ENCODE measurements at regions not wholly inside any gene's neighbourhood (a gene's known extent, or its start where the extent isn't known, plus 50 kb on each side); places are given as distances from the start of the nearest gene placed in this dataset.

GRCh38 chr11:80505771-80506170 lies 1064.9 kb upstream of the TENM4 start:
- DNase-seq: no peak
- Histone ChIP-seq H3K9me3 (ENCODE audit: insufficient read depth, low read depth, low read length) (no peaks in the 10 kb centered on the region), H3K4ac (ENCODE audit: low read depth, low read length) (no peak overlapping the region), H4K8ac (ENCODE audit: low read depth, low read length) (no peak overlapping the region), H2BK5ac (ENCODE audit: low read depth, low read length, poor library complexity) (no peak overlapping the region), H2BK120ac (ENCODE audit: insufficient read depth, low read length, poor library complexity) (no peak overlapping the region), H4K91ac (ENCODE audit: low read depth, low read length) (no peak overlapping the region), H3K4me2 (ENCODE audit: low read length) (no peak overlapping the region), H3K27ac (ENCODE audit: low read depth, low read length) (no peak overlapping the region), H3K14ac (ENCODE audit: low read length) (no peak overlapping the region), H3K9ac (ENCODE audit: low read length) (no peak overlapping the region), H3K4me3 (ENCODE audit: low read depth, low read length) (no peak overlapping the region), H2AFZ (ENCODE audit: insufficient read depth, low read length, poor library complexity) (no peak overlapping the region), H3K36me3 (ENCODE audit: control insufficient read depth in 1 of 2, insufficient read depth in 2 of 2, low read length in 2 of 2) (no peaks in the 10 kb centered on the region), H3K79me1 (ENCODE audit: low read length) (no peaks in the 10 kb centered on the region), H3K27me3 (ENCODE audit: insufficient read depth, low read length) (no peaks in the 10 kb centered on the region), H3K4me1 (ENCODE audit: control insufficient read depth in 1 of 2, insufficient read depth in 2 of 2, low read length in 2 of 2) (no peaks in the 10 kb centered on the region), H3K79me2 (ENCODE audit: control insufficient read depth, insufficient read depth, low read length, poor library complexity) (no peaks in the 10 kb centered on the region), H2AK5ac (ENCODE audit: low read length) (no peak overlapping the region), H2BK12ac (ENCODE audit: low read length) (no peak overlapping the region), H3K18ac (ENCODE audit: low read length) (no peak overlapping the region), H3K23ac (ENCODE audit: low read length) (no peak overlapping the region), H4K12ac (ENCODE audit: low read depth, low read length) (no peak overlapping the region)
- no CpG with 5 or more reads among the region's 8 CpGs for WGBS (ENCODE audit: extremely low coverage, insufficient coverage, insufficient read length)

- WGBS (ENCODE audit: extremely low coverage, insufficient coverage, insufficient read length): no CpG with 5 or more reads among the region's 1 CpG
- Histone ChIP-seq H4K12ac (ENCODE audit: low read depth, low read length) (no peak overlapping the region), H4K91ac (ENCODE audit: low read depth, low read length) (no peak overlapping the region), H3K27ac (ENCODE audit: low read depth, low read length) (no peak overlapping the region), H3K4me2 (ENCODE audit: low read length) (no peak overlapping the region), H2BK120ac (ENCODE audit: insufficient read depth, low read length, poor library complexity) (no peak overlapping the region), H2AK5ac (ENCODE audit: low read length) (no peak overlapping the region), H2BK5ac (ENCODE audit: low read depth, low read length, poor library complexity) (no peak overlapping the region), H4K8ac (ENCODE audit: low read depth, low read length) (no peak overlapping the region), H3K79me2 (ENCODE audit: control insufficient read depth, insufficient read depth, low read length, poor library complexity) (no peaks in the 10 kb centered on the region), H3K14ac (ENCODE audit: low read length) (no peak overlapping the region), H2BK12ac (ENCODE audit: low read length) (no peak overlapping the region), H3K4me1 (ENCODE audit: control insufficient read depth in 1 of 2, insufficient read depth in 2 of 2, low read length in 2 of 2) (no peaks in the 10 kb centered on the region), H3K9ac (ENCODE audit: low read length) (no peak overlapping the region), H3K27me3 (ENCODE audit: insufficient read depth, low read length) (no peaks in the 10 kb centered on the region), H3K4ac (ENCODE audit: low read depth, low read length) (no peak overlapping the region), H3K9me3 (ENCODE audit: insufficient read depth, low read depth, low read length) (no peaks in the 10 kb centered on the region), H3K79me1 (ENCODE audit: low read length) (no peaks in the 10 kb centered on the region), H3K23ac (ENCODE audit: low read length) (no peak overlapping the region), H3K36me3 (ENCODE audit: control insufficient read depth in 1 of 2, insufficient read depth in 2 of 2, low read length in 2 of 2) (no peaks in the 10 kb centered on the region), H3K4me3 (ENCODE audit: low read depth, low read length) (no peak overlapping the region), H2AFZ (ENCODE audit: insufficient read depth, low read length, poor library complexity) (no peak overlapping the region), H3K18ac (ENCODE audit: low read length) (no peak overlapping the region)
- no peak for DNase-seq
Observed at GRCh38 chr11:80503990-80504389, 1063.2 kb upstream of the TENM4 start.

GRCh38 chr11:80502511-80502910 lies 1061.7 kb upstream of the TENM4 start:
- no peak overlapping the region for H2BK12ac ChIP-seq (ENCODE audit: low read length)
- H3K18ac ChIP-seq (ENCODE audit: low read length): no peak overlapping the region
- H3K79me1 ChIP-seq (ENCODE audit: low read length): no peaks in the 10 kb centered on the region
- no peaks in the 10 kb centered on the region for H3K79me2 ChIP-seq (ENCODE audit: control insufficient read depth, insufficient read depth, low read length, poor library complexity)
- no peak overlapping the region for H3K4me3 ChIP-seq (ENCODE audit: low read depth, low read length)
- no peak overlapping the region for H3K14ac ChIP-seq (ENCODE audit: low read length)
- H3K9me3 ChIP-seq (ENCODE audit: insufficient read depth, low read depth, low read length): no peaks in the 10 kb centered on the region
- no peak overlapping the region for H3K4me2 ChIP-seq (ENCODE audit: low read length)
- H2AFZ ChIP-seq (ENCODE audit: insufficient read depth, low read length, poor library complexity): no peak overlapping the region
- no peak overlapping the region for H3K9ac ChIP-seq (ENCODE audit: low read length)
- WGBS (ENCODE audit: extremely low coverage, insufficient coverage, insufficient read length): no CpG with 5 or more reads among the region's 3 CpGs
- H3K4me1 ChIP-seq (ENCODE audit: control insufficient read depth in 1 of 2, insufficient read depth in 2 of 2, low read length in 2 of 2): no peaks in the 10 kb centered on the region
- no peak overlapping the region for H3K27ac ChIP-seq (ENCODE audit: low read depth, low read length)
- H4K8ac ChIP-seq (ENCODE audit: low read depth, low read length): no peak overlapping the region
- H2BK5ac ChIP-seq (ENCODE audit: low read depth, low read length, poor library complexity): no peak overlapping the region
- no peak overlapping the region for H2BK120ac ChIP-seq (ENCODE audit: insufficient read depth, low read length, poor library complexity)
- H3K36me3 ChIP-seq (ENCODE audit: control insufficient read depth in 1 of 2, insufficient read depth in 2 of 2, low read length in 2 of 2): no peaks in the 10 kb centered on the region
- no peak overlapping the region for H4K91ac ChIP-seq (ENCODE audit: low read depth, low read length)
- no peak overlapping the region for H3K23ac ChIP-seq (ENCODE audit: low read length)
- no peak overlapping the region for H4K12ac ChIP-seq (ENCODE audit: low read depth, low read length)
- no peaks in the 10 kb centered on the region for H3K27me3 ChIP-seq (ENCODE audit: insufficient read depth, low read length)
- no peak for DNase-seq
- no peak overlapping the region for H3K4ac ChIP-seq (ENCODE audit: low read depth, low read length)
- no peak overlapping the region for H2AK5ac ChIP-seq (ENCODE audit: low read length)

- no peak overlapping the region for H3K4ac ChIP-seq (ENCODE audit: low read depth, low read length)
- no peaks in the 10 kb centered on the region for H3K9me3 ChIP-seq (ENCODE audit: insufficient read depth, low read depth, low read length)
- H3K27me3 ChIP-seq (ENCODE audit: insufficient read depth, low read length): no peaks in the 10 kb centered on the region
- no peak overlapping the region for H2BK5ac ChIP-seq (ENCODE audit: low read depth, low read length, poor library complexity)
- H4K12ac ChIP-seq (ENCODE audit: low read depth, low read length): no peak overlapping the region
- DNase-seq: peak in 1 of 2 donors; percentile 17
- no peaks in the 10 kb centered on the region for H3K79me1 ChIP-seq (ENCODE audit: low read length)
- H3K4me1 ChIP-seq (ENCODE audit: control insufficient read depth in 1 of 2, insufficient read depth in 2 of 2, low read length in 2 of 2): no peaks in the 10 kb centered on the region
- no peak overlapping the region for H4K91ac ChIP-seq (ENCODE audit: low read depth, low read length)
- no peak overlapping the region for H3K23ac ChIP-seq (ENCODE audit: low read length)
- no peak overlapping the region for H2BK12ac ChIP-seq (ENCODE audit: low read length)
- H4K8ac ChIP-seq (ENCODE audit: low read depth, low read length): no peak overlapping the region
- no peaks in the 10 kb centered on the region for H3K36me3 ChIP-seq (ENCODE audit: control insufficient read depth in 1 of 2, insufficient read depth in 2 of 2, low read length in 2 of 2)
- no peak overlapping the region for H3K4me2 ChIP-seq (ENCODE audit: low read length)
- H3K4me3 ChIP-seq (ENCODE audit: low read depth, low read length): no peak overlapping the region
- H3K14ac ChIP-seq (ENCODE audit: low read length): no peak overlapping the region
- no peak overlapping the region for H3K27ac ChIP-seq (ENCODE audit: low read depth, low read length)
- no peak overlapping the region for H2AK5ac ChIP-seq (ENCODE audit: low read length)
- no peak overlapping the region for H2BK120ac ChIP-seq (ENCODE audit: insufficient read depth, low read length, poor library complexity)
- no peak overlapping the region for H2AFZ ChIP-seq (ENCODE audit: insufficient read depth, low read length, poor library complexity)
- no peaks in the 10 kb centered on the region for H3K79me2 ChIP-seq (ENCODE audit: control insufficient read depth, insufficient read depth, low read length, poor library complexity)
- no peak overlapping the region for H3K9ac ChIP-seq (ENCODE audit: low read length)
- H3K18ac ChIP-seq (ENCODE audit: low read length): no peak overlapping the region
Observed at GRCh38 chr11:80495116-80495515, 1054.3 kb upstream of the TENM4 start.

GRCh38 chr11:80487952-80488351 lies 1047.1 kb upstream of the TENM4 start:
- Histone ChIP-seq H3K4me3 (ENCODE audit: low read depth, low read length) (no peak overlapping the region), H2BK5ac (ENCODE audit: low read depth, low read length, poor library complexity) (no peak overlapping the region), H4K8ac (ENCODE audit: low read depth, low read length) (no peak overlapping the region), H2AFZ (ENCODE audit: insufficient read depth, low read length, poor library complexity) (no peak overlapping the region), H3K79me2 (ENCODE audit: control insufficient read depth, insufficient read depth, low read length, poor library complexity) (no peaks in the 10 kb centered on the region), H3K23ac (ENCODE audit: low read length) (no peak overlapping the region), H3K9me3 (ENCODE audit: insufficient read depth, low read depth, low read length) (no peaks in the 10 kb centered on the region), H3K36me3 (ENCODE audit: control insufficient read depth in 1 of 2, insufficient read depth in 2 of 2, low read length in 2 of 2) (no peaks in the 10 kb centered on the region), H3K79me1 (ENCODE audit: low read length) (no peaks in the 10 kb centered on the region), H3K9ac (ENCODE audit: low read length) (no peak overlapping the region), H3K27ac (ENCODE audit: low read depth, low read length) (no peak overlapping the region), H2BK12ac (ENCODE audit: low read length) (no peak overlapping the region), H3K27me3 (ENCODE audit: insufficient read depth, low read length) (no peaks in the 10 kb centered on the region), H3K4ac (ENCODE audit: low read depth, low read length) (no peak overlapping the region), H4K12ac (ENCODE audit: low read depth, low read length) (no peak overlapping the region), H2BK120ac (ENCODE audit: insufficient read depth, low read length, poor library complexity) (no peak overlapping the region), H3K4me2 (ENCODE audit: low read length) (no peak overlapping the region), H4K91ac (ENCODE audit: low read depth, low read length) (no peak overlapping the region), H3K14ac (ENCODE audit: low read length) (no peak overlapping the region), H2AK5ac (ENCODE audit: low read length) (no peak overlapping the region), H3K18ac (ENCODE audit: low read length) (no peak overlapping the region), H3K4me1 (ENCODE audit: control insufficient read depth in 1 of 2, insufficient read depth in 2 of 2, low read length in 2 of 2) (no peaks in the 10 kb centered on the region)
- no peak for DNase-seq

Measured in trophoblast cell (in vitro differentiated cells and primary cell).